Left ventricle myocardium inferior (tissue), 1 donor: ENCODE measurements at regions not wholly inside any gene's neighbourhood (a gene's known extent, or its start where the extent isn't known, plus 50 kb on each side); places are given as distances from the start of the nearest gene placed in this dataset.

ENCODE experiments used
- DNase-seq: peaks from one replicate; pipeline ENCODE4 v3.0.0-alpha.2; 2020
- H3K27ac ChIP-seq: fragments of 200-600 bp; replicated peaks from 2 replicates; pipeline ENCODE4 v1.8.0; 2021
- H3K27me3 ChIP-seq: fragments of 200-600 bp; 2 replicates; pipeline ENCODE4 v1.8.0; 2021; ENCODE audit warnings: low read depth
- H3K36me3 ChIP-seq: fragments of 200-600 bp; 2 replicates; pipeline ENCODE4 v1.8.0; 2021
- H3K4me1 ChIP-seq: fragments of 200-600 bp; 2 replicates; pipeline ENCODE4 v1.8.0; 2021
- H3K4me3 ChIP-seq: fragments of 200-600 bp; 2 replicates; pipeline ENCODE4 v1.8.0; 2021; ENCODE audit warnings: mild to moderate bottlenecking, moderate library complexity
- H3K9me3 ChIP-seq: fragments of 200-600 bp; replicated peaks from 2 replicates; pipeline ENCODE4 v1.8.0; 2021
- CTCF ChIP-seq: fragments of 200-600 bp; IDR thresholded peaks from 2 replicates; pipeline ENCODE4 v1.8.0; 2021; ENCODE audit warnings: antibody characterized with exemption, mild to moderate bottlenecking, borderline replicate concordance
- intact Hi-C: fragments of 100-400 bp; cut with micrococcal nuclease; formaldehyde crosslinking; loops from one replicate; pipeline ENCODE4 v1.11.0; 2022
- donor health status: DM: no; HTN: yes; CAD: no; lungs with severe emphysema.

- H3K4me1 ChIP-seq: no peaks in the 10 kb centered on the region
Measured at GRCh38 chr6:71134929-71135642, 153.5 kb upstream of the OGFRL1 start.

GRCh38 chr6:71137973-71138372 lies 150.6 kb upstream of the OGFRL1 start:
- H3K4me1 ChIP-seq: no peaks in the 10 kb centered on the region
- no peak overlapping the region for H3K27ac ChIP-seq
- no peaks in the 10 kb centered on the region for H3K36me3 ChIP-seq
- H3K9me3 ChIP-seq: peaks cover 15% of the 10 kb centered on the region
- H3K27me3 ChIP-seq: no peaks in the 10 kb centered on the region
- TF ChIP-seq CTCF: no peak
- no peak overlapping the region for H3K4me3 ChIP-seq
- no peak for DNase-seq
- intact Hi-C loops: loop anchor here (2.0 kb wide), 1 partner anchor 39 kb away; no protein-coding TSS in a partner anchor

More at GRCh38 chr6:71134929-71135642, 153.5 kb upstream of the OGFRL1 start:
- no peak for TF ChIP-seq CTCF
- H3K9me3 ChIP-seq: peaks cover 5% of the 10 kb centered on the region
- DNase-seq: no peak
- H3K27ac ChIP-seq: no peak overlapping the region
- no peak overlapping the region for H3K4me3 ChIP-seq
- H3K36me3 ChIP-seq: no peaks in the 10 kb centered on the region
- intact Hi-C loops: no loop called here
- no peaks in the 10 kb centered on the region for H3K27me3 ChIP-seq

- no peaks in the 10 kb centered on the region for H3K27me3 ChIP-seq
- TF ChIP-seq CTCF: no peak
- DNase-seq: no peak
- no peak overlapping the region for H3K27ac ChIP-seq
- intact Hi-C loops: no loop called here
- H3K4me1 ChIP-seq: no peaks in the 10 kb centered on the region
- no peaks in the 10 kb centered on the region for H3K36me3 ChIP-seq
- H3K4me3 ChIP-seq: no peak overlapping the region
- H3K9me3 ChIP-seq: peaks cover 15% of the 10 kb centered on the region
Measured at GRCh38 chr6:71138376-71138775, 150.2 kb upstream of the OGFRL1 start.

GRCh38 chr6:71139249-71139648 lies 149.4 kb upstream of the OGFRL1 start:
- no peak for DNase-seq

GRCh38 chr6:71153755-71154325 lies 134.8 kb upstream of the OGFRL1 start:
- Histone ChIP-seq H3K27me3 (no peaks in the 10 kb centered on the region), H3K36me3 (no peaks in the 10 kb centered on the region), H3K9me3 (no peaks in the 10 kb centered on the region), H3K4me3 (no peak overlapping the region), H3K27ac (no peak overlapping the region), H3K4me1 (no peaks in the 10 kb centered on the region)
- no peak for DNase-seq
- TF ChIP-seq CTCF: no peak
- intact Hi-C loops: no loop called here

More at GRCh38 chr6:71139249-71139648, 149.4 kb upstream of the OGFRL1 start:
- H3K9me3 ChIP-seq: peaks cover 15% of the 10 kb centered on the region
- no peak overlapping the region for H3K27ac ChIP-seq
- no peaks in the 10 kb centered on the region for H3K36me3 ChIP-seq
- TF ChIP-seq CTCF: no peak
- intact Hi-C loops: no loop called here
- H3K27me3 ChIP-seq: no peaks in the 10 kb centered on the region
- no peaks in the 10 kb centered on the region for H3K4me1 ChIP-seq
- no peak overlapping the region for H3K4me3 ChIP-seq
